COR-L47 (cell line): ENCODE measurements at regions not wholly inside any gene's neighbourhood (a gene's known extent, or its start where the extent isn't known, plus 50 kb on each side); places are given as distances from the start of the nearest gene placed in this dataset.
"Not testable (repeated sequence)": the region's sequence is repeated elsewhere in the genome, so short reads cannot be mapped to it uniquely, and the experiment has no call there.

Source experiments
- DNase-seq: peaks from one replicate; lab custom pipeline; 2025; lab: John Stamatoyannopoulos, UW

- no peak for DNase-seq
Measured at GRCh38 chr21:34219334-34220060, 144.3 kb upstream of the KCNE2 start.

DNA sequence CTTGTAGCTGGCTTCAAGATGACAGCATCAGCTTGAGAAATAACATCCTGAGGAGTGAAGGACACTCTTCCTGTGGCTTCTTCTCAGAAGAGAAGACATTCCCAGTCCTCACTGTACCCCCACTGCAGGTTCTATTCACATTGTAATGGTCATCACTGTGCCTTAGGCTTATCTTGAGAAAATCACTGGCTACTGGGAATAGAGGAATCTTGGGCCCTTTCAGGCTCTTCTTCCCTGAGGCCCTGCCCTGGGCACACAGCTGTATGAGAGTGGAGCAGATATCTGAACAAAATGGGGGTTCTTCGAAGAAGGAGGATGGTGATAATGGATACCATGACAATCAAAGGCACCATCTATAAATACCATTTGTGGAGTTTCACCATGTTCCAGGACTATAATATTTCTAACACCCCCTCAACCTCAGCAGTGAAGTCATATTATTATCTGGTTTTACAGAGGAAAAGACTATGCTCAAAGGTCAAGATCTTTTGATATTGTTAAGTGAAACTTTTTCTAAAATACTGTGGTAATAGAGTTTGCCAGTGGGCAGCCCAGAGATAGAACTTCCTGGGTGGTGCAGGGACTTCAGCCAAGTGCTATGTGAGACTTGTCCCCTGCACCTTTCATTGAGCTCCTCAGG, 143.1 kb upstream of the KCNE2 start:
- no peak for DNase-seq

GRCh38 chr21:34221331-34222030, 142.3 kb upstream of the KCNE2 start:
- DNase-seq: no peak

DNA sequence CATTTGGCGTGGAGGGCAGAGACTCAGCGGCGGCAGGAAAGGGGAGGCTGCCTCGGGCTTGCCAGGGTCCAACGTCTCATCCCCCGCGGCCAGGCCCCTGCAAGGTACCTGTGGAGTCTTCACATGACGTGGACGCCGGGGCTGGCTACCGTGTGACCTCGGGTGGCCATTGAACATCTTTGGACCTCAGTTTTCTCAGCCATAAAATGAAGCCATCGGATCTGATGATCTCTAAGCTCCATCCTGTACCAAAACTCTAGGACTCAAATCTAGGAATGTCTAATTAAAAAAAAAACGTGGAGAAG, 141.8 kb upstream of the KCNE2 start:
- no peak for DNase-seq

GRCh38 chr21:34223376-34223775, 140.4 kb upstream of the KCNE2 start:
- no peak for DNase-seq

- no peak for DNase-seq
Measured at GRCh38 chr21:34227386-34227852, 136.4 kb upstream of the KCNE2 start.

DNA sequence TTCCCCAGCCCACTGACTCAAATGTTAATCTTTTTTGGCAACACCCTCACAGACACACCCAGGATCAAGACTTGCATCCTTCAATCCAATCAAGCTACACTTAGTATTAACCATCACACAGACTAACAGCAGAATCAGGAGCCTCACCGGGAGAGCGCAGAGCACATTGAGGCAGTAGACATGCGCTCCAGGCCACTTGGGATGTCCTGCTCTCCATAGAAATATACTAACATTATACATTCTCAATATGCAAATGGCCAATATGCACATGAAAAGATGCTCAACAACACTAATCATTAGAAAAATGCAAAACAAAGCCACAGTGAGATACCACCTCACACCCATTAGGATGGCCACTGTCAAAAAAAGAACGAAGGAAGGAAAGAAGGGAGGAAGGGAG, 135.0 kb upstream of the KCNE2 start:
- DNase-seq: no peak

DNA sequence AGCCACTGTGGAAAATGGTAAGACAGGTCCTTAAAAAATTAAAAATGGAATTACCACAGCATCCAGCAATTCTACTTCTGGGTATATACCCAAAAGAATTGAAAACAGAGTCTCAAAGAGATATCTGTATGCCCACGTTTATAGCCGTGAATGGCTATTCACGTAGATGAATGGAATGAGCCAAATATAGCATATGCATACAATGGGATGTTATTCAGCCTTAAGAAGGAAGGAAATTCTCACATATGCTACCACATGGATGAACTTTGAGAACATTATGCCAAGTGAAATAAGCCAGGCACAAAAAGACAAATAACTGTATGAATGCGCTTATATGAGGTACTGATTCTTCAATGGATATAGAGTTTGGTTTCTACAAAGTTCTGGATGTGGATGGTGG, 134.5 kb upstream of the KCNE2 start:
- DNase-seq: no peak

- not testable (repeated sequence) for DNase-seq
Measured at GRCh38 chr21:34233741-34234140, 130.1 kb upstream of the KCNE2 start.

- no peak for DNase-seq
Measured at GRCh38 chr21:34235514-34235913, 128.3 kb upstream of the KCNE2 start.

GRCh38 chr21:34242973-34243372, 120.8 kb upstream of the KCNE2 start:
- no peak for DNase-seq

- DNase-seq: no peak
Measured at GRCh38 chr21:34243562-34243961, 120.2 kb upstream of the KCNE2 start.

DNA sequence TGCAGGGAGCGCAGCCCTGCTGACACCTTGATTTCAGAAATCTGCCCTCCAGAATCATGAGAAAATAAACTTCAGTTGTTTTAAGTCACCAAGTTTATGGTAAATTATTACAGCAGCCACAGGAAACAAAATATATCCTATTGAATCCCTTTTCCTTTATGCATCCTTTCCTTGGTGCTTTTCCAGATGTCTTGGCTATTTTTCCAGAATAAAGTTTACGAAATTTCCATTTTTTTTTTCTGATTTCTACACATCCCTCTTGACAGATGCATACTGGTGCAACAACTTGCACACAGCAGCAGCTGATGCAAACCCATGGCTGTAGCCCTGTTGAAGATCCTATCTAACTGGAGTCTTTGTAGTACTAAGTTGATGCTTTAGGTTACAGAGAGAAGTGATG, 111.1 kb upstream of the KCNE2 start:
- DNase-seq: no peak

GRCh38 chr21:34255073-34255472, 108.7 kb upstream of the KCNE2 start:
- DNase-seq: no peak

DNA sequence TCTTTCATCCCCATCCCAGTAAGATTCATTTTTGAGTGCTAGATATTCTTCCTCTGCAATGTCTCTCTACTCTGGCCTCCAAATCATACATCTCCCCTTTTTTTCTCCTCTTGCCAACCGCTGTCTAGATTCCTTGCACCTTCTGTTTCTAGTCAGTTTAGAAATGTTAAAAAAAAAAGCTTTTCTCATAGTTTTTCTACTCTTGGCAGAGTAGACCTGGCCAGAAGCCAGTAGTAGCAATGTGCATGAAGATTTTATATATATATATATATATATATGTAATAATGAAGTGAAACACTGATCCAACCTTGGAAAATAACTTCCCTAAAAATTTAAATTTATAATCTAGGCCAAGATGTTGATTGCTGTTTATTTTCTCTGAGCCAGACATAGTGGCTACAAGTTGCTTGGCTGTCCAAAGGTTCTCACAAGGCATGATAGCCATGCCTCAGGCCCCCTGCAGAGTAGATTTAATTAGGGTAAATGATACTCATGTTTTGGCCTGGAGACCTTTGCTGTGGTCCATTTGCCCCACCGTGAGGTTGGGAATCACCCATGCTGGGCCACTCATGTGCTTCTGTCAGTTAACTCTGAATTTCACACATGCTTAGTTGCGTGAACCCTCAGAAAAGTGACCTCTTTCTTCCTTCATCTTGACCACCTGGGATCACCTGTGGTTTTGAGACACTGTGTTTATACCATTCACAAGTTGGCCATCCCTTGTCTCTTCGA, 103.4 kb upstream of the KCNE2 start:
- DNase-seq: no peak

DNA sequence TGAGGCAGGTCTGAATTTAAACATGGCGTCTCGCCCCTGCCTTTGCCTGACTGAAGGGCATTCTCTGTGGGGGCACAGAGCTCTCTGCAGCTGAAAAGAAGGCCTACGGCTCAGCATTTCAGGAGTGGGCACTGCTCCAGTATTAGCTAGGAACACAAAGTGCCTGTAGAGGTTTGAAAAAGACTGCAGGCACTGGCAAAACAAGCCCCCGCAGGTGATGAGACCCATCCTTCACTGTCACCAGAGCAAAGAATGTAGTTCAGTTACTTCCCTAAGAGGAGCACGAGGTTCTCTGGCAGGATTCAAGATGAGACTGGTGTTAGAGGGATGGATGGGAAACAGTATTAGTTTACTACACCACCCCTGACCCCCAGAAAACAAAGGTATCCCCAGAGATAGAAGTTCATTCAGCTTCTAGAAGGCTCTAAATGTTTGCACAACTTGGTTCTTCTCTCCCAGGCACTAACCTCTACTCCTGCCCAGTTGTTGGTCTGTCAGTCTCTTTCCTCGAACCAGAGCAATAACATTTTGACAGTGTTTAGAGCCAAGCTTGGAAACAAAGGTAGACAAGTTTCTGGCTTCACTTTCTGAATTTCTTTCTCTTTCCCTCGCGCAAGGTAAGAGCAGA, 101.9 kb upstream of the KCNE2 start:
- DNase-seq: no peak

DNA sequence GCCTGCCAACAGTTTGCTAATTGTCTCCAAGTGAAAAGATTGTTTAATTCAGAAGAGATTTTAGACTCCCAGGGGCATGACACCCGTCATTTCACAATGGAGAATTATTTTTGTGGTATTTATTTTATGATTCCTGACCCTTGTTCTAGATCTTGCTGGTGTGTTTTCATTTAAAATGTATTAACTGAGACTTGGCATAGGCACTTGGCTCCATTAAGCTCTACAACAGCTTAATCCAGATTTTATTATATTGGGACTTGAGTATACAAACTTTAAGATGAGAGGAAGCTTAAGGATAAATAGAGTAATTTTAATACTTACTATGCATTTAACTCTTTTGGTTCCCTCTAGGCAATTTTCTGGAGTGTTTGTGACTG, 101.3 kb upstream of the KCNE2 start:
- no peak for DNase-seq

GRCh38 chr21:34263629-34264028, 100.2 kb upstream of the KCNE2 start:
- DNase-seq: no peak

- no peak for DNase-seq
Measured at GRCh38 chr21:34266351-34266750, 97.5 kb upstream of the KCNE2 start.

DNA sequence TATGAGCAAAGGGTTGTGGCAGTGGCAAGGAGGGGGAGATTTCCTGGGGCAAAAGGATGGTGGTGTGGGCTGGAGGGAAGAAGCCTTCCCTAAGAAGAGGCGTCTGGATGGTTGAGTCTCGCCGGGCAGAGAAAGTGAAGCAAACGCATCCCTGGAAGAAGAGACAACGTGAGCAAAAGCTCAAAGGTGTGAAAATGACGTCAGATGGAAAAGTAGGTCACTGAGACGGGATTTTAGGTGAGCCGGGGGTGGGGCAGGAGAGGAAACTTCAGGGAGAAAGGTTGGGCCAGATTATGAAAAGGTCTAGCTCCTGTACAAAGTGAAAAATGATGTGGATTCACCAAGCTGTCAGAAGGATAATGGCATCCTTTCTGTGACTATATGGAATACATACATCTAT, 95.3 kb upstream of the KCNE2 start:
- DNase-seq: no peak

DNA sequence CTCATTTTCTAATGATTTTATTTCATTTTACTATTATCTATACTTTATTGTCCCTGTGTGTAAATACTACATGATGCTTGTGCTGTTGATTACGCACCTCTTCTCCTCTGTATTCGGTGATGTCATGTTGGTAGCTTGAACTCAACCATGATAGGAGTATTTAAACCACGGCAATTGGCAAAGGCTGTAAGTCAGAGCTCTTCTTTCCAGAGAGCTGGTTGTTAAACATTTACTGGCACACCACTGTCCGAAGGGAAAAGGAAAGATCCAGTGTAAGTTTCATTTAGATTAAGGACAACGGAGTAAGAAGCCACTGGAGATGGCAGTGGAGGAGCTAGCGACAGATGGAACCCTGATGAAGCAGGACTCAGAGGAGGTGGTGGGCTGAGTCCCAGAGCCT, 93.4 kb upstream of the KCNE2 start:
- no peak for DNase-seq

DNA sequence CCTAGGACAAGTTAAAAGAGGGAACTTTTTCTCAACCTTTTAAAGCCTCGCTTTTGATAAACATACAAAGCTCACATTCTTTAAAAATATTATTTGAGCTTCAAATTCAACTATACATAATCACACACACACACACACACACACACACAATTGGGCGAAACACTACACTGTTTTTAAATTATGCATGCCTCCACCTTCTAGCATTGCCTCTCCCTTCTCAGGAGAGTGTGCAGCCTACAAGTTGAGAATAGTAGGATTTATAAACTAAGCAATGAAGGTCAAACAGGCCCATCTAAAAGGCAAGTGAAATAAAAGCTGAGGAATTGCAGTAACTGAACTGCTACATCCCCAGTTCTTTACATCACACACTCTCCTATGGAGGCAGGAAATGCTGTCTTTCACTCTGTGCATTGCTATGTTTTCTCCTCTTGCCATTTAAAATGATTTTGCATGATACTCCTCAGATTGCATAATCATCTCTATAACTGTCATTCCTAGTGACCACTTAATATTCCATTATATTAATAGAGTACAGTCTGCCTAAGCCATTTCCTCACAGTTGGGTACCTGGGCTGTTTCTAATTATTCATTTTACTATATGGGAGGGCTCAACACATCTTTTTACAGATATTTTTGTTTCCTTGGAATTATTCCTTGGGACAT, 92.5 kb upstream of the KCNE2 start:
- DNase-seq: no peak
